ENCODE measurements at regions not wholly inside any gene's neighbourhood (a gene's known extent, or its start where the extent isn't known, plus 50 kb on each side); places are given as distances from the start of the nearest gene placed in this dataset.
"Not testable (repeated sequence)": the region's sequence is repeated elsewhere in the genome, so short reads cannot be mapped to it uniquely, and the experiment has no call there.

DNA sequence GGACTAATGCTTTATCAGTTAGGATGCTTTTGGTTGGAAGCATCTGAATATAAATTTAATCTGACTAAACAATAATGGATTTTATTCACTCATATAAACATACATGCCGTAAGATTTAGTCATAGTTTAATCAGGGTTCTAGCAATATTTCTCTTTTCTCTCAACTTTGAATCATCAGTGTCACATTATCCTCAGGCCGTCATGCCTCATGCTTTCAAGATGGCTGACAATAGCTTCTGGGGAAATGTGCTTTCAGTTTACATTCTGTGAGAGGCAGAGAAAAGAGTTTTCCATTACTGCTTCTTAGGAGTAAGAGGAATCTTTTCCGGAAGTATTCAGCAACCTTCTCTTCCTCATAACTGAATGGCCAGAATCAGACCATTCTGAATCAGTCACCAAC, 162.2 kb downstream of the GJA1 start:
- WGBS, result 84% methylated on average over 3 of the region's 3 CpGs
- no peak overlapping the region for H3K4me3 ChIP-seq (ENCODE audit: low read depth in 1 of 3, low read length in 3 of 3)

DNA sequence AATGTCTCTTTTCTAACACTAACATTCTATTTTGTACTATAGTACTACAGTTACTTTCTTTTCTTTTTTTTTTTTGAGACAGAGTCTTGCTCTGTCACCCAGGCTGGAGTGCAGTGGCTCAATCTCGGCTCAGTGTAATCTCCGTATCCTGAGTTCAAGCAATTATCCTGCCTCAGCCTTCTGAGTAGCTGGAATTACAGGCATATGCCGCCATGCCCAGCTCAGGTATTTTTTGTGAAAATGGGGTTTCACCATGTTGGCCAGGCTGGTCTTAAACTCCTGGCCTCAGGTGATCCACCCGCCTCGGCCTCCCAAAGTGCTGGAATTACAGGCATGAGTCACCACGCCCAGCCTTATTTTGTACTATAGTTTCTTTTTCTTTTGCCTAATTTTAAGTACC, 163.9 kb downstream of the GJA1 start:
- not testable (repeated sequence) for H3K9ac ChIP-seq (ENCODE audit: low read depth in 1 of 2, low read length in 2 of 2)
- 88% methylated on average over 6 of the region's 6 CpGs for WGBS

More for the DNA sequence above, 162.2 kb downstream of the GJA1 start:
- Histone ChIP-seq H3K27me3 (ENCODE audit: control insufficient read depth in 4 of 4, insufficient read depth in 4 of 4, low read length in 3 of 4) (no peaks in the 10 kb centered on the region), H3K27ac (ENCODE audit: low read depth in 1 of 2, low read length in 2 of 2) (no peak overlapping the region), H3K9me3 (ENCODE audit: control insufficient read depth in 4 of 4, low read length in 3 of 4) (peaks cover 0 to 2% (median 0%) of the 10 kb centered on the region in 4 donors), H3K4me1 (ENCODE audit: control insufficient read depth in 4 of 4, insufficient read depth in 4 of 4, low read length in 3 of 4) (no peaks in the 10 kb centered on the region), H3K9ac (ENCODE audit: low read depth in 1 of 2, low read length in 2 of 2) (no peak overlapping the region), H3K36me3 (ENCODE audit: control insufficient read depth in 4 of 4, insufficient read depth in 3 of 4, low read depth in 1 of 4, low read length in 3 of 4) (no peaks in the 10 kb centered on the region)
- TF ChIP-seq, protein P1, sequence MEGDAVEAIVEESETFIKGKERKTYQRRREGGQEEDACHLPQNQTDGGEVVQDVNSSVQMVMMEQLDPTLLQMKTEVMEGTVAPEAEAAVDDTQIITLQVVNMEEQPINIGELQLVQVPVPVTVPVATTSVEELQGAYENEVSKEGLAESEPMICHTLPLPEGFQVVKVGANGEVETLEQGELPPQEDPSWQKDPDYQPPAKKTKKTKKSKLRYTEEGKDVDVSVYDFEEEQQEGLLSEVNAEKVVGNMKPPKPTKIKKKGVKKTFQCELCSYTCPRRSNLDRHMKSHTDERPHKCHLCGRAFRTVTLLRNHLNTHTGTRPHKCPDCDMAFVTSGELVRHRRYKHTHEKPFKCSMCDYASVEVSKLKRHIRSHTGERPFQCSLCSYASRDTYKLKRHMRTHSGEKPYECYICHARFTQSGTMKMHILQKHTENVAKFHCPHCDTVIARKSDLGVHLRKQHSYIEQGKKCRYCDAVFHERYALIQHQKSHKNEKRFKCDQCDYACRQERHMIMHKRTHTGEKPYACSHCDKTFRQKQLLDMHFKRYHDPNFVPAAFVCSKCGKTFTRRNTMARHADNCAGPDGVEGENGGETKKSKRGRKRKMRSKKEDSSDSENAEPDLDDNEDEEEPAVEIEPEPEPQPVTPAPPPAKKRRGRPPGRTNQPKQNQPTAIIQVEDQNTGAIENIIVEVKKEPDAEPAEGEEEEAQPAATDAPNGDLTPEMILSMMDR (IDR thresholded peaks at IDR 0.05; ENCODE audit: low read depth, low read length, missing input control), result no peak
- TF ChIP-seq FOXA1 (IDR thresholded peaks at IDR 0.05), result no peak
- TF ChIP-seq, protein P2, sequence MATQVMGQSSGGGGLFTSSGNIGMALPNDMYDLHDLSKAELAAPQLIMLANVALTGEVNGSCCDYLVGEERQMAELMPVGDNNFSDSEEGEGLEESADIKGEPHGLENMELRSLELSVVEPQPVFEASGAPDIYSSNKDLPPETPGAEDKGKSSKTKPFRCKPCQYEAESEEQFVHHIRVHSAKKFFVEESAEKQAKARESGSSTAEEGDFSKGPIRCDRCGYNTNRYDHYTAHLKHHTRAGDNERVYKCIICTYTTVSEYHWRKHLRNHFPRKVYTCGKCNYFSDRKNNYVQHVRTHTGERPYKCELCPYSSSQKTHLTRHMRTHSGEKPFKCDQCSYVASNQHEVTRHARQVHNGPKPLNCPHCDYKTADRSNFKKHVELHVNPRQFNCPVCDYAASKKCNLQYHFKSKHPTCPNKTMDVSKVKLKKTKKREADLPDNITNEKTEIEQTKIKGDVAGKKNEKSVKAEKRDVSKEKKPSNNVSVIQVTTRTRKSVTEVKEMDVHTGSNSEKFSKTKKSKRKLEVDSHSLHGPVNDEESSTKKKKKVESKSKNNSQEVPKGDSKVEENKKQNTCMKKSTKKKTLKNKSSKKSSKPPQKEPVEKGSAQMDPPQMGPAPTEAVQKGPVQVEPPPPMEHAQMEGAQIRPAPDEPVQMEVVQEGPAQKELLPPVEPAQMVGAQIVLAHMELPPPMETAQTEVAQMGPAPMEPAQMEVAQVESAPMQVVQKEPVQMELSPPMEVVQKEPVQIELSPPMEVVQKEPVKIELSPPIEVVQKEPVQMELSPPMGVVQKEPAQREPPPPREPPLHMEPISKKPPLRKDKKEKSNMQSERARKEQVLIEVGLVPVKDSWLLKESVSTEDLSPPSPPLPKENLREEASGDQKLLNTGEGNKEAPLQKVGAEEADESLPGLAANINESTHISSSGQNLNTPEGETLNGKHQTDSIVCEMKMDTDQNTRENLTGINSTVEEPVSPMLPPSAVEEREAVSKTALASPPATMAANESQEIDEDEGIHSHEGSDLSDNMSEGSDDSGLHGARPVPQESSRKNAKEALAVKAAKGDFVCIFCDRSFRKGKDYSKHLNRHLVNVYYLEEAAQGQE (IDR thresholded peaks at IDR 0.05), result no peak
- no peak for TF ChIP-seq HNF4G (IDR thresholded peaks at IDR 0.05)
- TF ChIP-seq YY1 (IDR thresholded peaks at IDR 0.05), result no peak
- TF ChIP-seq, protein P3, sequence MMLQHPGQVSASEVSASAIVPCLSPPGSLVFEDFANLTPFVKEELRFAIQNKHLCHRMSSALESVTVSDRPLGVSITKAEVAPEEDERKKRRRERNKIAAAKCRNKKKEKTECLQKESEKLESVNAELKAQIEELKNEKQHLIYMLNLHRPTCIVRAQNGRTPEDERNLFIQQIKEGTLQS (IDR thresholded peaks at IDR 0.05), result no peak
- DNase-seq (ENCODE audit: low spot score), result no peak

DNA sequence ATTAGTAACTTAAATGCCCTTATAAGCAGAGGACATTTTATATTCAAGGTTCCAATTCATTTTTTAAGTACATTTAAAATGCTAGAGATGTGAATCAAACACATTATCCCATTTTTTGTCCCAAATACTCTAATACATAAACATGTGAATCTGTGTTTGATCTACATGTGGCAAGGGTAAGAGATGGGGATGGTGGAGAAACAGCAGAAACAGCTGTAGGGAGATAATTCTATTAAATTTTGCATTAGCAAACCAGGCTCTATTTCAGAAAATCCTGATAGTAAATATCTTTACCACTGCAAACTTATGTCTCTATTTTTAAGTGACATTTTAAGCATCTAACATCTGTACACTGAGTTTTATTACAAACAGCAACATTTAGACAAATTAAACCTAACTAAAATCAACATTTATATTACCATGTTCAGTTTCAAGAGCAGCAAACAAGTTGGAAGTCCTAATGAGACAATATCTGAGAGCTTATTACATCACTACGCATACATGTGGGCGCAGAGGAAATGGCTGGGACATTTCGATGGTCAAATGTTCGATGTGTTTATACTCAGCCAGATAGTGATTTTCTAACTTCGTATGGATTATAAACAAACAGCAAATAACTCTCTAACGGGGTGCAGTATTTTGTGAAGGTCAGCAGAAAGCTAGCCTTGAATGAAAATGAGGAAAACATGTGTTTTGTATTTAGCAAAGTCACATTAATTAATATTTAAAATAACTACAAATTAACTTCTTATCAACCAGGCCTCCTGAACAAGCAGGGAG, 165.1 kb downstream of the GJA1 start:
- Histone ChIP-seq H3K36me3 (ENCODE audit: control insufficient read depth in 4 of 4, insufficient read depth in 3 of 4, low read depth in 1 of 4, low read length in 3 of 4) (no peaks in the 10 kb centered on the region), H3K27me3 (ENCODE audit: control insufficient read depth in 4 of 4, insufficient read depth in 4 of 4, low read length in 3 of 4) (no peaks in the 10 kb centered on the region), H3K4me1 (ENCODE audit: control insufficient read depth in 4 of 4, insufficient read depth in 4 of 4, low read length in 3 of 4) (no peaks in the 10 kb centered on the region), H3K9me3 (ENCODE audit: control insufficient read depth in 4 of 4, low read length in 3 of 4) (peaks cover 0 to 2% (median 0%) of the 10 kb centered on the region in 4 donors), H3K9ac (ENCODE audit: low read depth in 1 of 2, low read length in 2 of 2) (no peak overlapping the region), H3K4me3 (ENCODE audit: low read depth in 1 of 3, low read length in 3 of 3) (no peak overlapping the region), H3K27ac (ENCODE audit: low read depth in 1 of 2, low read length in 2 of 2) (no peak overlapping the region)
- WGBS, result 74% methylated on average over 6 of the region's 6 CpGs
- DNase-seq (ENCODE audit: low spot score), result no peak
- no peak for TF ChIP-seq YY1 (IDR thresholded peaks at IDR 0.05)
- TF ChIP-seq GABPA (IDR thresholded peaks at IDR 0.05 in 1 of 2, conservative IDR thresholded peaks at IDR 0.05 in 1 of 2), result no peak
- TF ChIP-seq, protein P3 (IDR thresholded peaks at IDR 0.05), result no peak
- TF ChIP-seq SP1 (IDR thresholded peaks at IDR 0.05), result no peak
- TF ChIP-seq, protein P2 (IDR thresholded peaks at IDR 0.05), result no peak
- TF ChIP-seq HNF4G (IDR thresholded peaks at IDR 0.05), result no peak
- no peak for TF ChIP-seq RAD21 (IDR thresholded peaks at IDR 0.05)
- TF ChIP-seq, protein P4, sequence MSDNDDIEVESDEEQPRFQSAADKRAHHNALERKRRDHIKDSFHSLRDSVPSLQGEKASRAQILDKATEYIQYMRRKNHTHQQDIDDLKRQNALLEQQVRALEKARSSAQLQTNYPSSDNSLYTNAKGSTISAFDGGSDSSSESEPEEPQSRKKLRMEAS (IDR thresholded peaks at IDR 0.05), result no peak
- TF ChIP-seq TAF1 (conservative IDR thresholded peaks at IDR 0.05), result no peak
- no peak for TF ChIP-seq NR2F2 (IDR thresholded peaks at IDR 0.05)
- no peak for TF ChIP-seq EGR1 (IDR thresholded peaks at IDR 0.05; ENCODE audit: low read depth in 2 of 2)
- TF ChIP-seq FOXA1 (IDR thresholded peaks at IDR 0.05), result no peak
- no peak for TF ChIP-seq FOXA2 (IDR thresholded peaks at IDR 0.05)

More for the DNA sequence above, 163.9 kb downstream of the GJA1 start:
- not testable (repeated sequence) for H3K9me3 ChIP-seq (ENCODE audit: control insufficient read depth in 4 of 4, low read length in 3 of 4); DNase-seq (ENCODE audit: low spot score); H3K4me3 ChIP-seq (ENCODE audit: low read depth in 1 of 3, low read length in 3 of 3); H3K27ac ChIP-seq (ENCODE audit: low read depth in 1 of 2, low read length in 2 of 2); H3K27me3 ChIP-seq (ENCODE audit: control insufficient read depth in 4 of 4, insufficient read depth in 4 of 4, low read length in 3 of 4); H3K36me3 ChIP-seq (ENCODE audit: control insufficient read depth in 4 of 4, insufficient read depth in 3 of 4, low read depth in 1 of 4, low read length in 3 of 4); H3K4me1 ChIP-seq (ENCODE audit: control insufficient read depth in 4 of 4, insufficient read depth in 4 of 4, low read length in 3 of 4)

All from liver (tissue), 8 donors.